HCT116 (cell line): ENCODE measurements at regions not wholly inside any gene's neighbourhood (a gene's known extent, or its start where the extent isn't known, plus 50 kb on each side); places are given as distances from the start of the nearest gene placed in this dataset.

Experiments
- ATAC-seq: fragments of 200-7000 bp; cut with Tn5 transposase; 2 replicates; pipeline ENCODE4 v1.9.1; 2020; ENCODE audit warnings: mild to moderate bottlenecking, moderate library complexity
- BruUV-seq: library from RNA; stranded (reverse); fragments of 400-500 nt; replicated peaks from 2 replicates; lab custom pipeline; 2021; lab: Mats Ljungman, UMichigan
- CTCF ChIA-PET: fragments of 300-600 bp; sonication (Branson Sonifier 250); formaldehyde crosslinking; loops from one replicate; lab custom pipeline; 2021; ENCODE audit warnings: antibody characterized with exemption; lab: Charles Lee
- POLR2A ChIA-PET: fragments of 300-600, 350-600 bp; sonication (Branson Sonifier 250); formaldehyde crosslinking; loops from one replicate; lab custom pipeline; 2021; ENCODE audit warnings: antibody characterized with exemption; lab: Charles Lee
- RAD21 ChIA-PET, 2 experiments: fragments of 300-600 bp; sonication (Branson Sonifier 250); formaldehyde crosslinking; loops; one replicate each; lab custom pipeline; 2023; ENCODE audit warnings: low total read pairs in 2 of 2; ENCODE audit not compliant: uncharacterized antibody in 2 of 2, unreplicated experiment in 2 of 2, low non-redundant PET in 1 of 2; lab: Charles Lee
- DNase-seq: peaks from one replicate; pipeline ENCODE4 v3.0.0-alpha.2; 2010; ENCODE audit warnings: low read depth, low spot score
- H2AFZ ChIP-seq: fragments of 200-600 bp; shearing (Covaris generic), sonication (generic); 2 replicates; pipeline ENCODE4 v1.6.1; 2017; ENCODE audit warnings: low read depth, mixed run types, mixed read lengths, antibody characterized with exemption, low read length; ENCODE audit not compliant: poor library complexity, severe bottlenecking
- H3K27ac ChIP-seq: 2 replicates; pipeline ENCODE4 v1.5.1; 2012; ENCODE audit warnings: low read depth, low read length
- H3K27me3 ChIP-seq: fragments of 200-600 bp; sonication (generic); 2 replicates; pipeline ENCODE4 v1.6.1; 2016; ENCODE audit warnings: mixed run types, low read length, mixed read lengths; ENCODE audit not compliant: insufficient read depth
- H3K36me3 ChIP-seq, 2 experiments: fragments of 200-500 bp in 1 of 2; fragments of 200-600 bp in 1 of 2; sonication (Bioruptor generic) in 1 of 2; sonication (generic) in 1 of 2; 2 replicates each; pipeline versions ENCODE4 v1.5.1 to v1.6.1; 2014 to 2016; ENCODE audit warnings: low read length in 2 of 2, inconsistent platforms in 1 of 2, mixed read lengths in 1 of 2, mixed run types in 1 of 2; ENCODE audit not compliant: insufficient read depth in 2 of 2, control insufficient read depth in 1 of 2
- H3K4me1 ChIP-seq, 2 experiments: fragments of 200-600 bp in 1 of 2; sonication (generic) in 1 of 2; 2 replicates each; pipeline versions ENCODE4 v1.5.1 to v1.6.1; 2012 to 2017; ENCODE audit warnings: low read length in 2 of 2, inconsistent platforms in 1 of 2, mild to moderate bottlenecking in 1 of 2, mixed read lengths in 1 of 2, mixed run types in 1 of 2, moderate library complexity in 1 of 2; ENCODE audit not compliant: insufficient read depth in 2 of 2, control insufficient read depth in 1 of 2
- H3K4me2 ChIP-seq: fragments of 200-600 bp; sonication (generic); 2 replicates; pipeline ENCODE4 v1.6.1; 2017; ENCODE audit warnings: mixed run types, low read length, mixed read lengths
- H3K4me3 ChIP-seq, 2 experiments: fragments of 200-600 bp in 1 of 2; sonication (generic) in 1 of 2; replicated peaks in 1 of 2; 2 replicates each; pipeline ENCODE4 v1.5.1; 2011 to 2016; ENCODE audit warnings: low read length in 2 of 2, control low read depth in 1 of 2, low read depth in 1 of 2, mild to moderate bottlenecking in 1 of 2, mixed read lengths in 1 of 2, mixed run types in 1 of 2
- H3K79me2 ChIP-seq: fragments of 200-600 bp; sonication (generic); 2 replicates; pipeline ENCODE4 v1.6.1; 2017; ENCODE audit warnings: mild to moderate bottlenecking, mixed run types, low read length, moderate library complexity, mixed read lengths; ENCODE audit not compliant: insufficient read depth
- H3K9ac ChIP-seq: fragments of 200-600 bp; sonication (generic); 2 replicates; pipeline ENCODE4 v1.6.1; 2016; ENCODE audit warnings: low read length, mixed read lengths
- H3K9me2 ChIP-seq: fragments of 200-600 bp; sonication (generic), shearing (Covaris generic); 2 replicates; pipeline ENCODE4 v1.6.1; 2017; ENCODE audit warnings: mixed run types, mild to moderate bottlenecking, moderate library complexity; ENCODE audit not compliant: insufficient read depth
- H3K9me3 ChIP-seq, 2 experiments: fragments of 200-500 bp in 1 of 2; fragments of 200-600 bp in 1 of 2; sonication (Bioruptor generic) in 1 of 2; sonication (generic) in 1 of 2; 2 replicates each; pipeline ENCODE4 v1.6.1; 2014 to 2017; ENCODE audit warnings: low read length in 2 of 2, mixed read lengths in 2 of 2, inconsistent platforms in 1 of 2, low read depth in 1 of 2, mild to moderate bottlenecking in 1 of 2, mixed run types in 1 of 2, moderate library complexity in 1 of 2; ENCODE audit not compliant: control insufficient read depth in 1 of 2, insufficient read depth in 1 of 2
- H4K20me1 ChIP-seq: fragments of 200-600 bp; sonication (generic), shearing (Covaris generic); 2 replicates; pipeline ENCODE4 v1.6.1; 2017; ENCODE audit warnings: mixed run types, mild to moderate bottlenecking, moderate library complexity; ENCODE audit not compliant: insufficient read depth
- ATF3 ChIP-seq: IDR thresholded peaks from 2 replicates; pipeline ENCODE4 v1.6.1; 2012
- CBX3 ChIP-seq: IDR thresholded peaks from 2 replicates; pipeline ENCODE4 v1.6.1; 2012; ENCODE audit warnings: low read depth
- CTCF ChIP-seq, 3 experiments: fragments of 200-600 bp in 1 of 3; sonication (generic) in 1 of 3; IDR thresholded peaks in 2 of 3; conservative IDR thresholded peaks in 1 of 3; 2 replicates each; pipeline ENCODE4 v1.5.1; 2012 to 2017; ENCODE audit warnings: low read depth in 2 of 3, low read length in 2 of 3, antibody characterized with exemption in 1 of 3, borderline replicate concordance in 1 of 3, control low read depth in 1 of 3, mild to moderate bottlenecking in 1 of 3, mixed read lengths in 1 of 3, mixed run types in 1 of 3, moderate library complexity in 1 of 3; ENCODE audit not compliant: insufficient read depth in 1 of 3
- ELF1 ChIP-seq: IDR thresholded peaks from 2 replicates; pipeline ENCODE4 v1.6.1; 2012; ENCODE audit warnings: low read depth, borderline replicate concordance
- EZH2 ChIP-seq: fragments of 200-600 bp; sonication (generic); IDR thresholded peaks from 2 replicates; pipeline ENCODE4 v1.6.1; 2017; ENCODE audit warnings: antibody characterized with exemption, mixed run types
- EZH2phosphoT487 ChIP-seq: fragments of 200-600 bp; IDR thresholded peaks from 2 replicates; pipeline ENCODE4 v1.6.1; 2018; ENCODE audit warnings: antibody characterized with exemption, borderline replicate concordance
- JUND ChIP-seq: IDR thresholded peaks from 2 replicates; pipeline ENCODE4 v1.6.1; 2012
- POLR2A ChIP-seq: IDR thresholded peaks from 2 replicates; pipeline ENCODE4 v1.7.0; 2011; ENCODE audit warnings: borderline replicate concordance; ENCODE audit not compliant: insufficient read depth, insufficient read length; ENCODE audit errors: extremely low read depth
- POLR2AphosphoS5 ChIP-seq: IDR thresholded peaks from 2 replicates; pipeline ENCODE4 v1.6.1; 2011; ENCODE audit warnings: mild to moderate bottlenecking, low read depth, low read length, moderate library complexity
- REST ChIP-seq: IDR thresholded peaks from 2 replicates; pipeline ENCODE4 v1.6.1; 2012; ENCODE audit warnings: low read depth
- SIN3A ChIP-seq: IDR thresholded peaks from 2 replicates; pipeline ENCODE4 v1.6.1; 2012; ENCODE audit warnings: low read depth
- SP1 ChIP-seq: IDR thresholded peaks from 2 replicates; pipeline ENCODE4 v1.6.1; 2012; ENCODE audit warnings: low read depth
- SRF ChIP-seq: IDR thresholded peaks from 2 replicates; pipeline ENCODE4 v1.6.1; 2012; ENCODE audit warnings: low read depth
- YY1 ChIP-seq: IDR thresholded peaks from 2 replicates; pipeline ENCODE4 v1.6.1; 2011; ENCODE audit warnings: low read length, low read depth, moderate library complexity, mild to moderate bottlenecking; ENCODE audit not compliant: insufficient replicate concordance; ENCODE audit errors: extremely low read depth
- ZFX ChIP-seq: fragments of 450-650 bp; IDR thresholded peaks from 2 replicates; pipeline ENCODE4 v1.6.1; 2017
- ZNF274 ChIP-seq: fragments of 200-500 bp; sonication (Bioruptor generic); IDR thresholded peaks from 2 replicates; pipeline ENCODE4 v1.6.1; 2014; ENCODE audit warnings: mild to moderate bottlenecking, low read depth, low read length, inconsistent platforms
- intact Hi-C: fragments of 100-400 bp; cut with micrococcal nuclease; formaldehyde crosslinking; loops from 2 replicates; pipeline ENCODE4 v1.10.0; 2022

- Histone ChIP-seq H3K9ac (no peak overlapping the region), H3K9me3 (no peaks in the 10 kb centered on the region), H3K9me2 (no peaks in the 10 kb centered on the region), H3K36me3 (no peaks in the 10 kb centered on the region), H3K27ac (no peak overlapping the region), H3K4me2 (no peak overlapping the region), H3K79me2 (no peaks in the 10 kb centered on the region), H4K20me1 (no peaks in the 10 kb centered on the region), H3K4me1 (no peaks in the 10 kb centered on the region), H2AFZ (no peak overlapping the region), H3K4me3 (no peak overlapping the region), H3K27me3 (no peaks in the 10 kb centered on the region)
- no peak for TF ChIP-seq EZH2phosphoT487
- BruUV-seq, result no TSS peak
- DNase-seq (no peak), ATAC-seq (no peak)
- ChIA-PET CTCF (no interaction called here), RAD21 (no interaction called here), POLR2A (no interaction called here)
- intact Hi-C loops, result no loop called here
Measured at GRCh38 chr1:87685311-87686135, 356.8 kb downstream of the LMO4 start.

- no peaks in the 10 kb centered on the region for H3K79me2 ChIP-seq
- no peaks in the 10 kb centered on the region for H3K27me3 ChIP-seq
- H3K9ac ChIP-seq, result no peak overlapping the region
- ChIA-PET CTCF (no interaction called here), RAD21 (no interaction called here), POLR2A (no interaction called here)
- H3K4me2 ChIP-seq, result no peak overlapping the region
- no peak overlapping the region for H3K4me3 ChIP-seq
- no peaks in the 10 kb centered on the region for H3K4me1 ChIP-seq
- no peak overlapping the region for H3K27ac ChIP-seq
- intact Hi-C loops, result no loop called here
- no peak overlapping the region for H2AFZ ChIP-seq
- H3K36me3 ChIP-seq, result no peaks in the 10 kb centered on the region
- no peaks in the 10 kb centered on the region for H4K20me1 ChIP-seq
- no TSS peak for BruUV-seq
- ATAC-seq (no peak), DNase-seq (no peak)
- no peaks in the 10 kb centered on the region for H3K9me2 ChIP-seq
- H3K9me3 ChIP-seq, result no peaks in the 10 kb centered on the region
- TF ChIP-seq CBX3 (no peak), POLR2A (no peak), ATF3 (no peak), JUND (no peak), SIN3A (no peak), YY1 (no peak), EZH2 (no peak), ELF1 (no peak), SP1 (no peak), CTCF (IDR thresholded peaks at IDR 0.05 in 2 of 3, conservative IDR thresholded peaks at IDR 0.05 in 1 of 3; ENCODE audit: borderline replicate concordance in 1 of 3, insufficient read depth in 1 of 3, low read depth in 2 of 3, low read length in 2 of 3) (no peak), SRF (no peak), EZH2phosphoT487 (no peak), ZFX (no peak), ZNF274 (no peak), POLR2AphosphoS5 (no peak), REST (no peak)
Measured at GRCh38 chr1:87686136-87686495, 357.4 kb downstream of the LMO4 start.
